Heart left ventricle (tissue), 13 donors: ENCODE measurements at regions not wholly inside any gene's neighbourhood (a gene's known extent, or its start where the extent isn't known, plus 50 kb on each side); places are given as distances from the start of the nearest gene placed in this dataset.

Experiments
- CTCF ChIP-seq, 12 donors: fragments of 200-600 bp; sonication (generic) in 4 of 12; IDR thresholded peaks; one replicate each; pipeline versions ENCODE4 v1.5.0 to v1.8.0; 2018 to 2022; ENCODE audit warnings: antibody characterized with exemption in 12 of 12, mild to moderate bottlenecking in 5 of 12
- POLR2A ChIP-seq, 2 donors: fragments of 450-650 bp; IDR thresholded peaks; one replicate each; pipeline ENCODE4 v1.6.1; 2017; ENCODE audit warnings: antibody characterized with exemption in 2 of 2, mild to moderate bottlenecking in 2 of 2, moderate library complexity in 2 of 2
- donor health status: ischemic (EF 13 %, LVEDD 7.1; RV severe dilation, severe dysfunction).
- donor health status: DM: no; HTN: yes; CAD: no.
- donor health status: DM: no; HTN: no; CAD: no.
- donor health status: ischemic (EF 25% LVEDD 6.9; RV normal size, moderate dysfunction).
- donor health status: ischemic (EF 25% LVEDD 5.7; RV mildly dilated, moderate dysfunction).
- donor health status: ischemic (EF 35%, LVEDD 5.7; RV mildly dilated, moderate dysfunction).
- donor health status: nonischemic (EF 11% LVEDD 7.7; RV severe dilation, severe dysfunction).
- donor health status: DM: yes; HTN: yes; CAD: no.
- donor health status: PGD.
- donor health status: ischemic (EF 29% LVEDD 5.4; RV normal size, mild dysfunction).
- donor health status: nonischemic (EF 23%, LVEDD 6.1; RV moderate dilation, normal function).

GRCh38 chr7:131947661-131948060, 391.2 kb upstream of the PODXL start:
- no peak for TF ChIP-seq CTCF (IDR thresholded peaks at IDR 0.05)
- no peak for TF ChIP-seq POLR2A (IDR thresholded peaks at IDR 0.05)
